ENCODE measurements at regions not wholly inside any gene's neighbourhood (a gene's known extent, or its start where the extent isn't known, plus 50 kb on each side); places are given as distances from the start of the nearest gene placed in this dataset.

DNA sequence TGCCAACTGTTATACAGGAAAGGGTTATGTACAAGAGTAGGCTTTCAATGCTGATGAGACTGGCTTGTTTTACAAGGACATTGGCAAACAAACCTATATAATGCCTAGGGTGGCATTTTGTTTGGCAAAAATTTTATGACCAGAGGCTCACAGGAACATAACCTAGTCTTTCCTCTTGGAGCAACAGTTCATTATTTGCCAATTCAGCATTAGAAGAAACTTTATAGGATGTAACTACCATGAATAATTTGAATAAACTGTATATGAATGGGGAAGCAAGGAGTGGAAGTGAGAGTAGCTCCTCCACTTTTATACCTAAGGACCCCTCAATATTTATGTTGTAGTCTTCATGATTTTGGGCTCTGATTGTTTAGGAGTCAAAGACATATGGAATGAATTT is 103.9 kb upstream of the WAC start:
- Mint-ChIP-seq H3K36me3 (ENCODE audit: insufficient read depth) (no peaks in the 10 kb centered on the region), H3K4me1 (ENCODE audit: low read depth) (peaks cover 2% of the 10 kb centered on the region), H3K27me3 (peaks cover 4% of the 10 kb centered on the region), H3K27ac (no peak overlapping the region), H3K9me3 (ENCODE audit: low read depth) (peaks cover 4% of the 10 kb centered on the region), H3K4me3 (ENCODE audit: low read depth) (no peak overlapping the region)
- no peak for DNase-seq (ENCODE audit: low spot score, unreplicated experiment)
- TF ChIP-seq, protein P1, sequence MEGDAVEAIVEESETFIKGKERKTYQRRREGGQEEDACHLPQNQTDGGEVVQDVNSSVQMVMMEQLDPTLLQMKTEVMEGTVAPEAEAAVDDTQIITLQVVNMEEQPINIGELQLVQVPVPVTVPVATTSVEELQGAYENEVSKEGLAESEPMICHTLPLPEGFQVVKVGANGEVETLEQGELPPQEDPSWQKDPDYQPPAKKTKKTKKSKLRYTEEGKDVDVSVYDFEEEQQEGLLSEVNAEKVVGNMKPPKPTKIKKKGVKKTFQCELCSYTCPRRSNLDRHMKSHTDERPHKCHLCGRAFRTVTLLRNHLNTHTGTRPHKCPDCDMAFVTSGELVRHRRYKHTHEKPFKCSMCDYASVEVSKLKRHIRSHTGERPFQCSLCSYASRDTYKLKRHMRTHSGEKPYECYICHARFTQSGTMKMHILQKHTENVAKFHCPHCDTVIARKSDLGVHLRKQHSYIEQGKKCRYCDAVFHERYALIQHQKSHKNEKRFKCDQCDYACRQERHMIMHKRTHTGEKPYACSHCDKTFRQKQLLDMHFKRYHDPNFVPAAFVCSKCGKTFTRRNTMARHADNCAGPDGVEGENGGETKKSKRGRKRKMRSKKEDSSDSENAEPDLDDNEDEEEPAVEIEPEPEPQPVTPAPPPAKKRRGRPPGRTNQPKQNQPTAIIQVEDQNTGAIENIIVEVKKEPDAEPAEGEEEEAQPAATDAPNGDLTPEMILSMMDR (IDR thresholded peaks at IDR 0.05; ENCODE audit: unreplicated experiment): no peak

DNA sequence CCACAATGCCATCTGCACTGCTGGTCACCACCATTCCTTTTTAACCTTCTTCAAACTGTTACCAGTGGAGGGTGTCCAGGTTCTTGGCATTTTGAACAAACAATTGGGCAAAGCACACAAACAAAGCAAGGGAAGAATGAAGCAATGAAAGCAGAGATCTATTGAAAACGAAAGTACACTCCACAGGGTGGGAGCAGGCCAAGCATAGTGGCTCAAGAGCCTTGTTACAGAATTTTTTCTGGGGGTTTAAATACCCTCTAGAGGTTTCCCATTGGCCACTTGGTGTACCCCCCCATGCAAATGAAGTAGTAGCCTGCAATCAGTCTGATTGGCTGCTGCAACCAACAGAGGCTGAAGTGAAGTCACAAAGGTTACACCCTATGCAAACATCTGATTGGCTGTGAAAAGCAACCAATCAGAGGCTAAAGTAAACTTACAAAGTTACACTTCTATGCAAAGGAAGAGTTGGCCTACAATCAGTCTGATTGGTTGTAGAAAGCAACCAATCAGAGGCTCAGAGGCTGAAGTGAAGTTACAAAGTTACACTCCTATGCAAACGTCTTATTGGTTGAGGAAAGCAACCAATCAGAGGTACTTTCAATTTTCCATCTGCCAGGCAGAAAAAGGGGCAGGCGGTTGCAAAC is 103.2 kb upstream of the WAC start:
- TF ChIP-seq, protein P1 (IDR thresholded peaks at IDR 0.05; ENCODE audit: unreplicated experiment): no peak
- Mint-ChIP-seq H3K27ac (no peak overlapping the region), H3K4me1 (ENCODE audit: low read depth) (peaks cover 2% of the 10 kb centered on the region), H3K27me3 (peaks cover 4% of the 10 kb centered on the region), H3K36me3 (ENCODE audit: insufficient read depth) (no peaks in the 10 kb centered on the region), H3K4me3 (ENCODE audit: low read depth) (no peak overlapping the region), H3K9me3 (ENCODE audit: low read depth) (peaks cover 4% of the 10 kb centered on the region)
- DNase-seq (ENCODE audit: low spot score, unreplicated experiment): no peak

- TF ChIP-seq, protein P1 (IDR thresholded peaks at IDR 0.05; ENCODE audit: unreplicated experiment): no peak
- Mint-ChIP-seq H3K4me1 (ENCODE audit: low read depth) (no peaks in the 10 kb centered on the region), H3K4me3 (ENCODE audit: low read depth) (no peak overlapping the region), H3K27me3 (peaks cover 4% of the 10 kb centered on the region), H3K27ac (no peak overlapping the region), H3K36me3 (ENCODE audit: insufficient read depth) (no peaks in the 10 kb centered on the region), H3K9me3 (ENCODE audit: low read depth) (peaks cover 4% of the 10 kb centered on the region)
- DNase-seq (ENCODE audit: low spot score, unreplicated experiment): no peak
Measured at GRCh38 chr10:28431139-28431538, 101.8 kb upstream of the WAC start.

DNA sequence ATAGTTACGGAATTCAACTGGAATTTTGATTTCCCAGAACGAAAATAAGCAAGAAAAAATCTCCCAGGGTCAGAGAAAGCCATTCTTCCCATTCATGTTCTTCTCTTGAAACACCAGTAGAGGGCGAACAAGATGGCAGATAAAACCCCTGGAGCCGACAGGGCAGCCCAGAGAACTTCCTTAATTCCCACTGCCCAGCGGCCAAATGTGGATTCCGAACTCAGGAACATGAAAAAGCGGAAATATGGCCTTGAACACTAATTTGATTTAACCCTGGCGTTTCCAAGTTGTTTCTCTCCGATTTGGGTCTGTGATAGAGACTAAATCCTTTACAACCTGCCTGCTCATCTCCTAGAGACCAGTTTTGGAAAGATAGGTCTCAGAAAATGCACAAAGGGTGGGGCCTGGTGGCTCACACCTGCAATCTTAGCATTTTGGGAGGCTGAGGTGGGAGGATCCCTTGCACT is 100.7 kb upstream of the WAC start:
- peak; percentile 20 for DNase-seq (ENCODE audit: low spot score, unreplicated experiment)
- H3K27ac Mint-ChIP-seq: no peak overlapping the region
- TF ChIP-seq, protein P1 (IDR thresholded peaks at IDR 0.05; ENCODE audit: unreplicated experiment): peak; percentile 80
- H3K9me3 Mint-ChIP-seq (ENCODE audit: low read depth): peaks cover 4% of the 10 kb centered on the region
- H3K36me3 Mint-ChIP-seq (ENCODE audit: insufficient read depth): no peaks in the 10 kb centered on the region
- peaks cover 4% of the 10 kb centered on the region for H3K27me3 Mint-ChIP-seq
- H3K4me3 Mint-ChIP-seq (ENCODE audit: low read depth): no peak overlapping the region
- no peaks in the 10 kb centered on the region for H3K4me1 Mint-ChIP-seq (ENCODE audit: low read depth)

DNA sequence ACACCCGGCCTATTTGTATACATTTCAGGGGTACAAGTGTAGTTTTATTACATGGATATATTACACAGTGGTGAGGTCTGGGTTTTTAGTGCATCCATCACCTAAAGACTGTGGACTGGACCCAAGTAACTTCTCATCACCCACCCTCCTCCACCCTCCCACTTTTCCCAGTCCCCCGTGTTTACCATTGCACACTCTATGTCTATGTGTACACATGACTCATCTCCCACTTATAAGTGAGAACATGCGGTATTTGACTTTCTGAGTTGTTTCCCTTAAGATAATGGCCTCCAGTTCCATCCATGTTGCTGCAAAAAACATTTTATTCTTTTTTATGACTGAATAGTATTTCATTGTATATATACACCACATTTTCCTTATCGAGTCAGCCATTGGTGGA is 98.9 kb upstream of the WAC start:
- peaks cover 4% of the 10 kb centered on the region for H3K27me3 Mint-ChIP-seq
- no peak for DNase-seq (ENCODE audit: low spot score, unreplicated experiment)
- H3K36me3 Mint-ChIP-seq (ENCODE audit: insufficient read depth): no peaks in the 10 kb centered on the region
- H3K27ac Mint-ChIP-seq: no peak overlapping the region
- TF ChIP-seq, protein P1 (IDR thresholded peaks at IDR 0.05; ENCODE audit: unreplicated experiment): no peak
- no peaks in the 10 kb centered on the region for H3K4me1 Mint-ChIP-seq (ENCODE audit: low read depth)
- H3K9me3 Mint-ChIP-seq (ENCODE audit: low read depth): peaks cover 4% of the 10 kb centered on the region
- H3K4me3 Mint-ChIP-seq (ENCODE audit: low read depth): no peak overlapping the region
